ENCODE measurements at regions not wholly inside any gene's neighbourhood (a gene's known extent, or its start where the extent isn't known, plus 50 kb on each side); places are given as distances from the start of the nearest gene placed in this dataset.

- in situ Hi-C loops (cut with MboI) (no loop called here), intact Hi-C loops (cut with micrococcal nuclease) (no loop called here)
- H2AFZ ChIP-seq (ENCODE audit: low read depth, low read length): no peak overlapping the region
- H3K4me3 ChIP-seq: no peak overlapping the region
- H3K9ac ChIP-seq (ENCODE audit: insufficient read depth in 1 of 2, low read depth in 2 of 2, low read length in 2 of 2): no peak overlapping the region
- TF ChIP-seq, protein P1, sequence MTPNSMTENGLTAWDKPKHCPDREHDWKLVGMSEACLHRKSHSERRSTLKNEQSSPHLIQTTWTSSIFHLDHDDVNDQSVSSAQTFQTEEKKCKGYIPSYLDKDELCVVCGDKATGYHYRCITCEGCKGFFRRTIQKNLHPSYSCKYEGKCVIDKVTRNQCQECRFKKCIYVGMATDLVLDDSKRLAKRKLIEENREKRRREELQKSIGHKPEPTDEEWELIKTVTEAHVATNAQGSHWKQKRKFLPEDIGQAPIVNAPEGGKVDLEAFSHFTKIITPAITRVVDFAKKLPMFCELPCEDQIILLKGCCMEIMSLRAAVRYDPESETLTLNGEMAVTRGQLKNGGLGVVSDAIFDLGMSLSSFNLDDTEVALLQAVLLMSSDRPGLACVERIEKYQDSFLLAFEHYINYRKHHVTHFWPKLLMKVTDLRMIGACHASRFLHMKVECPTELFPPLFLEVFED (CRISPR knock-in tag; conservative IDR thresholded peaks at IDR 0.05): no peak
- TF ChIP-seq SP1 (CRISPR knock-in tag; IDR thresholded peaks at IDR 0.05) (no peak), ZNF766 (CRISPR knock-in tag; conservative IDR thresholded peaks at IDR 0.05) (no peak)
- ATAC-seq: no peak
- no peak for DNase-seq (ENCODE audit: extremely low read depth in 1 of 4, low spot score in 3 of 4)
- no peaks in the 10 kb centered on the region for H3K9me3 ChIP-seq (replicated peaks; ENCODE audit: control insufficient read depth, insufficient read depth, low read depth, low read length)
- no peaks in the 10 kb centered on the region for H3K9me1 ChIP-seq (ENCODE audit: control insufficient read depth, insufficient read depth, low read length)
- ChIA-PET CTCF (ENCODE audit: low intra/inter-chr PET ratio) (no interaction called here), POLR2A (interaction anchor here (0.5 to 0.6 kb wide), 3 partner anchors 12 to 130 kb away, joined by 3 to 4 read pairs (median 3); no protein-coding TSS in a partner anchor)
- no peaks in the 10 kb centered on the region for H4K20me1 ChIP-seq (replicated peaks; ENCODE audit: control insufficient read depth, insufficient read depth, low read length)
- BruUV-seq (replicated peaks): no TSS peak
- H3K4me1 ChIP-seq (replicated peaks in 1 of 2; ENCODE audit: control insufficient read depth in 2 of 2, insufficient read depth in 2 of 2, low read length in 2 of 2): no peaks in the 10 kb centered on the region
- peaks cover 2 to 15% of the 10 kb centered on the region in 2 experiments; a peak in 3 of 5 replicates for H3K27me3 ChIP-seq (ENCODE audit: control insufficient read depth in 2 of 2, insufficient read depth in 2 of 2, low read length in 2 of 2)
- 5% methylated on average over 3 of the region's 3 CpGs for WGBS (ENCODE audit: insufficient coverage, low coverage, missing lambda C conversion rate)
- no peaks in the 10 kb centered on the region for H3K36me3 ChIP-seq (ENCODE audit: control insufficient read depth, insufficient read depth, low read length)
- H3K27ac ChIP-seq (ENCODE audit: extremely low read depth, low read depth, low read length): no peak overlapping the region
- no peak overlapping the region for H3K4me2 ChIP-seq (ENCODE audit: insufficient read depth, low read length)
- no peak for FAIRE-seq
- no peaks in the 10 kb centered on the region for H3K79me2 ChIP-seq (ENCODE audit: control insufficient read depth, insufficient read depth, low read length)
These were observed 77.7 kb downstream of the CRYGS start for GRCh38 chr3:186466391-186466974.

GRCh38 chr3:186465508-186465907 is 78.7 kb downstream of the CRYGS start:
- in situ Hi-C loops (cut with MboI): no loop called here
- ATAC-seq (no peak), FAIRE-seq (no peak), DNase-seq (ENCODE audit: extremely low read depth in 1 of 4, low spot score in 3 of 4) (no peak)
- 6% methylated on average over 2 of the region's 2 CpGs for whole genome bisulfite sequencing (ENCODE audit: insufficient coverage, low coverage, missing lambda C conversion rate)
- no peak overlapping the region for H3K4me2 ChIP-seq (ENCODE audit: insufficient read depth, low read length)
- no peaks in the 10 kb centered on the region for H3K79me2 ChIP-seq (ENCODE audit: control insufficient read depth, insufficient read depth, low read length)
- POLR2A ChIA-PET: interaction anchor here (0.5 to 0.6 kb wide), 2 partner anchors 10 to 71 kb away, joined by 3 to 4 read pairs; no protein-coding TSS in a partner anchor
- no TSS peak for BruUV-seq (replicated peaks)
- peaks cover 2 to 11% of the 10 kb centered on the region in 2 experiments; a peak in 3 of 5 replicates for H3K27me3 ChIP-seq (ENCODE audit: control insufficient read depth in 2 of 2, insufficient read depth in 2 of 2, low read length in 2 of 2)
- no peaks in the 10 kb centered on the region for H3K9me3 ChIP-seq (replicated peaks; ENCODE audit: control insufficient read depth, insufficient read depth, low read depth, low read length)
- H3K36me3 ChIP-seq (ENCODE audit: control insufficient read depth, insufficient read depth, low read length): no peaks in the 10 kb centered on the region
- CTCF ChIA-PET (ENCODE audit: low intra/inter-chr PET ratio): no interaction called here
- no peak overlapping the region for H3K9ac ChIP-seq (ENCODE audit: insufficient read depth in 1 of 2, low read depth in 2 of 2, low read length in 2 of 2)
- H2AFZ ChIP-seq (ENCODE audit: low read depth, low read length): no peak overlapping the region
- H4K20me1 ChIP-seq (replicated peaks; ENCODE audit: control insufficient read depth, insufficient read depth, low read length): no peaks in the 10 kb centered on the region
- intact Hi-C loops (cut with micrococcal nuclease): no loop called here
- H3K27ac ChIP-seq (ENCODE audit: extremely low read depth, low read depth, low read length): no peak overlapping the region
- H3K4me1 ChIP-seq (replicated peaks in 1 of 2; ENCODE audit: control insufficient read depth in 2 of 2, insufficient read depth in 2 of 2, low read length in 2 of 2): no peaks in the 10 kb centered on the region; a peak in 1 of 5 replicates
- H3K4me3 ChIP-seq: no peak overlapping the region
- H3K9me1 ChIP-seq (ENCODE audit: control insufficient read depth, insufficient read depth, low read length): no peaks in the 10 kb centered on the region
- TF ChIP-seq MXI1 (IDR thresholded peaks at IDR 0.05; ENCODE audit: low read depth, low read length) (no peak), POLR2B (IDR thresholded peaks at IDR 0.05; ENCODE audit: low read depth, partially characterized antibody) (no peak), SIRT6 (IDR thresholded peaks at IDR 0.05; ENCODE audit: low read depth, low read length) (no peak), ZNF41 (CRISPR knock-in tag; conservative IDR thresholded peaks at IDR 0.05) (no peak), BRD4 (IDR thresholded peaks at IDR 0.05) (no peak), HMG20B (CRISPR knock-in tag; IDR thresholded peaks at IDR 0.05) (no peak), FOXP1 (CRISPR knock-in tag; IDR thresholded peaks at IDR 0.05) (no peak), RB1 (IDR thresholded peaks at IDR 0.05; ENCODE audit: low read depth) (no peak), ARHGAP35 (IDR thresholded peaks at IDR 0.05; ENCODE audit: partially characterized antibody) (no peak)
- TF ChIP-seq, protein P2, sequence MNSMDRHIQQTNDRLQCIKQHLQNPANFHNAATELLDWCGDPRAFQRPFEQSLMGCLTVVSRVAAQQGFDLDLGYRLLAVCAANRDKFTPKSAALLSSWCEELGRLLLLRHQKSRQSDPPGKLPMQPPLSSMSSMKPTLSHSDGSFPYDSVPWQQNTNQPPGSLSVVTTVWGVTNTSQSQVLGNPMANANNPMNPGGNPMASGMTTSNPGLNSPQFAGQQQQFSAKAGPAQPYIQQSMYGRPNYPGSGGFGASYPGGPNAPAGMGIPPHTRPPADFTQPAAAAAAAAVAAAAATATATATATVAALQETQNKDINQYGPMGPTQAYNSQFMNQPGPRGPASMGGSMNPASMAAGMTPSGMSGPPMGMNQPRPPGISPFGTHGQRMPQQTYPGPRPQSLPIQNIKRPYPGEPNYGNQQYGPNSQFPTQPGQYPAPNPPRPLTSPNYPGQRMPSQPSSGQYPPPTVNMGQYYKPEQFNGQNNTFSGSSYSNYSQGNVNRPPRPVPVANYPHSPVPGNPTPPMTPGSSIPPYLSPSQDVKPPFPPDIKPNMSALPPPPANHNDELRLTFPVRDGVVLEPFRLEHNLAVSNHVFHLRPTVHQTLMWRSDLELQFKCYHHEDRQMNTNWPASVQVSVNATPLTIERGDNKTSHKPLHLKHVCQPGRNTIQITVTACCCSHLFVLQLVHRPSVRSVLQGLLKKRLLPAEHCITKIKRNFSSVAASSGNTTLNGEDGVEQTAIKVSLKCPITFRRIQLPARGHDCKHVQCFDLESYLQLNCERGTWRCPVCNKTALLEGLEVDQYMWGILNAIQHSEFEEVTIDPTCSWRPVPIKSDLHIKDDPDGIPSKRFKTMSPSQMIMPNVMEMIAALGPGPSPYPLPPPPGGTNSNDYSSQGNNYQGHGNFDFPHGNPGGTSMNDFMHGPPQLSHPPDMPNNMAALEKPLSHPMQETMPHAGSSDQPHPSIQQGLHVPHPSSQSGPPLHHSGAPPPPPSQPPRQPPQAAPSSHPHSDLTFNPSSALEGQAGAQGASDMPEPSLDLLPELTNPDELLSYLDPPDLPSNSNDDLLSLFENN (IDR thresholded peaks at IDR 0.05; ENCODE audit: low read depth in 2 of 2, low read length in 2 of 2): no peak

All from K562 (cell line).